Breast epithelium (tissue), 4 donors: ENCODE measurements at regions not wholly inside any gene's neighbourhood (a gene's known extent, or its start where the extent isn't known, plus 50 kb on each side); places are given as distances from the start of the nearest gene placed in this dataset.
"Not testable (repeated sequence)": the region's sequence is repeated elsewhere in the genome, so short reads cannot be mapped to it uniquely, and the experiment has no call there.

ENCODE experiments used
- DNase-seq, 2 donors: peaks; one replicate each; pipeline ENCODE4 v3.0.0-alpha.2; 2019; ENCODE audit warnings: low spot score in 2 of 2
- H3K27ac ChIP-seq, 2 donors: fragments of 200-600 bp; sonication (generic) in 1 of 2; one replicate each; pipeline ENCODE4 v1.5.1; 2016 to 2019; ENCODE audit warnings: mild to moderate bottlenecking in 1 of 2
- H3K27me3 ChIP-seq, 2 donors: fragments of 200-600 bp; sonication (generic) in 1 of 2; one replicate each; pipeline versions ENCODE4 v1.5.1 to v1.6.0; 2017 to 2019; ENCODE audit warnings: control low read depth in 1 of 2, mild to moderate bottlenecking in 1 of 2
- H3K36me3 ChIP-seq: fragments of 200-600 bp; one replicate; pipeline ENCODE4 v1.5.1; 2019
- H3K4me1 ChIP-seq, 2 donors: fragments of 200-600 bp; sonication (generic); one replicate each; pipeline ENCODE4 v1.5.1; 2016 to 2019; ENCODE audit warnings: control low read depth in 1 of 2
- H3K4me3 ChIP-seq, 3 donors: fragments of 200-600 bp; sonication (generic); 1 replicate in 2 of 3; 2 replicates in 1 of 3; pipeline ENCODE4 v1.5.1; 2016 to 2019; ENCODE audit warnings: mild to moderate bottlenecking in 3 of 3, moderate library complexity in 2 of 3
- H3K9me3 ChIP-seq, 2 donors: fragments of 200-600 bp; sonication (generic) in 1 of 2; one replicate each; pipeline ENCODE4 v1.5.1; 2016 to 2019; ENCODE audit warnings: control low read depth in 1 of 2
- CTCF ChIP-seq, 3 donors: fragments of 450-650 bp; IDR thresholded peaks; one replicate each; pipeline ENCODE4 v1.5.1; 2016 to 2017; ENCODE audit warnings: antibody characterized with exemption in 3 of 3, mild to moderate bottlenecking in 3 of 3, moderate library complexity in 3 of 3
- POLR2A ChIP-seq: fragments of 450-650 bp; IDR thresholded peaks from one replicate; pipeline ENCODE4 v1.6.1; 2016; ENCODE audit warnings: antibody characterized with exemption, mild to moderate bottlenecking, moderate library complexity
- POLR2AphosphoS5 ChIP-seq, 3 donors: sonication (generic); formaldehyde crosslinking; IDR thresholded peaks; one replicate each; pipeline ENCODE4 v1.6.1; 2017; ENCODE audit warnings: antibody characterized with exemption in 3 of 3
- intact Hi-C: fragments of 100-400 bp; cut with DNase I; formaldehyde crosslinking; loops from one replicate; pipeline ENCODE4 v1.15.1; 2023; ENCODE audit warnings: low total_unique reads

GRCh38 chr14:106347291-106347778 is 821.0 kb downstream of the TMEM121 start:
- Histone ChIP-seq H3K4me3 (no peak overlapping the region), H3K36me3 (no peaks in the 10 kb centered on the region), H3K4me1 (no peaks in the 10 kb centered on the region), H3K27me3 (peaks cover 0 to 36% of the 10 kb centered on the region in 2 donors), H3K9me3 (no peaks in the 10 kb centered on the region), H3K27ac (no peak overlapping the region)
- TF ChIP-seq POLR2AphosphoS5 (IDR thresholded peaks at IDR 0.05): no peak
- TF ChIP-seq CTCF (IDR thresholded peaks at IDR 0.05): no peak
- no peak for TF ChIP-seq POLR2A
- DNase-seq: no peak
- intact Hi-C loops: no loop called here

GRCh38 chr14:106347890-106348755 is 821.7 kb downstream of the TMEM121 start:
- no peak overlapping the region for H3K4me3 ChIP-seq
- no peak for DNase-seq
- H3K27ac ChIP-seq: no peak overlapping the region
- intact Hi-C loops: no loop called here
- no peaks in the 10 kb centered on the region for H3K36me3 ChIP-seq
- H3K9me3 ChIP-seq: no peaks in the 10 kb centered on the region
- H3K4me1 ChIP-seq: no peaks in the 10 kb centered on the region
- TF ChIP-seq CTCF (IDR thresholded peaks at IDR 0.05) (no peak), POLR2A (no peak), POLR2AphosphoS5 (IDR thresholded peaks at IDR 0.05) (no peak)
- H3K27me3 ChIP-seq: peaks cover 0 to 36% of the 10 kb centered on the region in 2 donors

GRCh38 chr14:106348873-106349540 is 822.6 kb downstream of the TMEM121 start:
- DNase-seq, intact Hi-C loops: not testable (repeated sequence)
- peaks cover 0 to 30% of the 10 kb centered on the region in 2 donors for H3K27me3 ChIP-seq

GRCh38 chr14:106349678-106350457 is 823.5 kb downstream of the TMEM121 start:
- intact Hi-C loops, DNase-seq, H3K4me3 ChIP-seq: not testable (repeated sequence)

More at GRCh38 chr14:106348873-106349540, 822.6 kb downstream of the TMEM121 start:
- H3K4me1 ChIP-seq, H3K4me3 ChIP-seq, H3K27ac ChIP-seq, H3K36me3 ChIP-seq, H3K9me3 ChIP-seq: not testable (repeated sequence)

GRCh38 chr14:106355007-106355791 is 828.8 kb downstream of the TMEM121 start:
- intact Hi-C loops, H3K27me3 ChIP-seq, DNase-seq: not testable (repeated sequence)

More at GRCh38 chr14:106349678-106350457, 823.5 kb downstream of the TMEM121 start:
- H3K36me3 ChIP-seq, H3K4me1 ChIP-seq, H3K27ac ChIP-seq, H3K9me3 ChIP-seq: not testable (repeated sequence)
- peaks cover 0 to 26% of the 10 kb centered on the region in 2 donors for H3K27me3 ChIP-seq

GRCh38 chr14:106355881-106356642 is 829.7 kb downstream of the TMEM121 start:
- H3K9me3 ChIP-seq, H3K4me3 ChIP-seq, DNase-seq, H3K36me3 ChIP-seq, H3K27ac ChIP-seq, intact Hi-C loops, H3K4me1 ChIP-seq, H3K27me3 ChIP-seq: not testable (repeated sequence)

More at GRCh38 chr14:106355007-106355791, 828.8 kb downstream of the TMEM121 start:
- H3K9me3 ChIP-seq, H3K4me3 ChIP-seq, H3K27ac ChIP-seq, H3K4me1 ChIP-seq, H3K36me3 ChIP-seq: not testable (repeated sequence)

- DNase-seq, H3K9me3 ChIP-seq, H3K27ac ChIP-seq, intact Hi-C loops, H3K4me1 ChIP-seq, H3K4me3 ChIP-seq, H3K36me3 ChIP-seq, H3K27me3 ChIP-seq: not testable (repeated sequence)
Measured at GRCh38 chr14:106356643-106356930, 830.2 kb downstream of the TMEM121 start.

- intact Hi-C loops, H3K4me3 ChIP-seq, DNase-seq, H3K36me3 ChIP-seq, H3K27ac ChIP-seq, H3K27me3 ChIP-seq, H3K4me1 ChIP-seq, H3K9me3 ChIP-seq: not testable (repeated sequence)
Measured at GRCh38 chr14:106359157-106359887, 832.9 kb downstream of the TMEM121 start.

GRCh38 chr14:106365371-106365770 is 839.0 kb downstream of the TMEM121 start:
- H3K9me3 ChIP-seq, H3K4me1 ChIP-seq, DNase-seq, H3K4me3 ChIP-seq, intact Hi-C loops, H3K27ac ChIP-seq, H3K27me3 ChIP-seq, H3K36me3 ChIP-seq: not testable (repeated sequence)
